HepG2 (cell line): ENCODE measurements at regions not wholly inside any gene's neighbourhood (a gene's known extent, or its start where the extent isn't known, plus 50 kb on each side); places are given as distances from the start of the nearest gene placed in this dataset.
A peak's percentile ranks its signal among the peaks of the same experiment; 100 is the strongest.

Experiments used
- ARID3A ChIP-seq: IDR thresholded peaks from 2 replicates; pipeline ENCODE4 v1.6.1; 2012; ENCODE audit warnings: low read depth, low read length, improper control_type of control experiment
- CEBPZ ChIP-seq: IDR thresholded peaks from 2 replicates; pipeline ENCODE4 v1.6.1; 2012; ENCODE audit warnings: low read length, improper control_type of control experiment
- HIC2 ChIP-seq: sonication (generic); formaldehyde crosslinking; IDR thresholded peaks from 2 replicates; pipeline ENCODE4 v1.9.0; 2022; ENCODE audit warnings: low read depth, missing genetic modification reagents
- HNF1B ChIP-seq: sonication (generic); formaldehyde crosslinking; IDR thresholded peaks from 2 replicates; pipeline ENCODE4 v1.5.1; 2020; ENCODE audit warnings: mild to moderate bottlenecking, moderate library complexity, missing genetic modification reagents
- KDM2A ChIP-seq: sonication (generic); formaldehyde crosslinking; IDR thresholded peaks from 2 replicates; pipeline ENCODE4 v1.4.0; 2020; ENCODE audit warnings: low read depth, missing genetic modification reagents, borderline replicate concordance
- MED8 ChIP-seq: sonication (generic); formaldehyde crosslinking; IDR thresholded peaks from 2 replicates; pipeline ENCODE4 v1.8.1; 2023; ENCODE audit warnings: mild to moderate bottlenecking, missing genetic modification reagents; ENCODE audit not compliant: insufficient replicate concordance
- PCBP1 ChIP-seq: fragments of 200-400 bp; formaldehyde crosslinking; IDR thresholded peaks from 2 replicates; pipeline ENCODE4 v1.6.1; 2017; ENCODE audit warnings: mild to moderate bottlenecking, low read depth, low read length, borderline replicate concordance
- PRDM4 ChIP-seq: sonication (generic); formaldehyde crosslinking; IDR thresholded peaks from 2 replicates; pipeline ENCODE4 v1.9.0; 2021; ENCODE audit warnings: missing genetic modification reagents, borderline replicate concordance
- RBM22 ChIP-seq: fragments of 200-400 bp; formaldehyde crosslinking; optimal IDR thresholded peaks from 2 replicates; pipeline ENCODE3; 2017; ENCODE audit warnings: mild to moderate bottlenecking, low read length, moderate library complexity
- ZKSCAN5 ChIP-seq: sonication (generic); formaldehyde crosslinking; IDR thresholded peaks from 2 replicates; pipeline ENCODE4 v1.5.1; 2020; ENCODE audit warnings: mild to moderate bottlenecking, missing genetic modification reagents
- ZNF326 ChIP-seq: sonication (generic); formaldehyde crosslinking; IDR thresholded peaks from 2 replicates; pipeline ENCODE4 v1.4.0; 2020; ENCODE audit warnings: missing genetic modification reagents, borderline replicate concordance
- ZNF737 ChIP-seq: sonication (generic); formaldehyde crosslinking; IDR thresholded peaks from 2 replicates; pipeline ENCODE4 v1.5.0; 2020; ENCODE audit warnings: missing genetic modification reagents, mild to moderate bottlenecking, borderline replicate concordance
- ZNF878 ChIP-seq: sonication (generic); formaldehyde crosslinking; IDR thresholded peaks from 2 replicates; pipeline ENCODE4 v1.8.1; 2023; ENCODE audit warnings: mild to moderate bottlenecking, missing genetic modification reagents, moderate library complexity

- TF ChIP-seq ARID3A (0 out of 2 replicates have a peak, but pooled peaks have one; percentile 50), ZKSCAN5 (CRISPR knock-in tag) (no peak), PRDM4 (CRISPR knock-in tag) (no peak), HNF1B (peak; percentile 97), KDM2A (CRISPR knock-in tag) (peak; percentile 77), MED8 (peak; percentile 99), PCBP1 (no peak), ZNF878 (CRISPR knock-in tag) (peak; percentile 93), RBM22 (peak; percentile 89), CEBPZ (no peak), ZNF737 (CRISPR knock-in tag) (no peak), ZNF326 (CRISPR knock-in tag) (no peak), HIC2 (CRISPR knock-in tag) (peak; percentile 47; the same call in 1 of the 2 replicates)
These were observed 739.6 kb upstream of the TBX3 start (continued) for GRCh38 chr12:115423546-115423987.
